Activated T-cell treated with anti-CD3 and anti-CD28 coated beads for 4 hours (primary cell): ENCODE measurements at regions not wholly inside any gene's neighbourhood (a gene's known extent, or its start where the extent isn't known, plus 50 kb on each side); places are given as distances from the start of the nearest gene placed in this dataset.
"Not testable (repeated sequence)": the region's sequence is repeated elsewhere in the genome, so short reads cannot be mapped to it uniquely, and the experiment has no call there.

ENCODE experiments used
- DNase-seq: peaks from one replicate; pipeline ENCODE4 v3.0.0-alpha.2; 2020

DNA sequence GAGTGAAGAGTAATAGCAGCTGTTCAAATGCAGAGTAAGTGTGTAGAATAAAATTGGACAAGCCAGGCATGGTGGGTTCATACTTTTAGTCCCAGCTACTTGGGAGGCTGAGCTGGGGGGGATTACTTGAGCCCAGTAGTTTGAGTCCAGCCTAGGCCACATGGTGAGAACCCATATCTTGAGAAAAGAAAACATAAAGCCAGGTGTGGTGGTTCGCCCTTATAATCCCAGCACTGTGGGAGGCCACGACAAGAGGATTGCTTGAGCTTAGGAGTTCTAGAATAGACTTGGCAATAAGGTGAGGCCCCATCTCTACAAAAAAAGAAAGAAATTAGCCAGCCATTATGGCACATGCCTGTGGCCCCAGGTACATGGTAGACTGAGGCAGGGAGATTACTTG, 1241.1 kb downstream of the UQCRFS1 start:
- DNase-seq: no peak

DNA sequence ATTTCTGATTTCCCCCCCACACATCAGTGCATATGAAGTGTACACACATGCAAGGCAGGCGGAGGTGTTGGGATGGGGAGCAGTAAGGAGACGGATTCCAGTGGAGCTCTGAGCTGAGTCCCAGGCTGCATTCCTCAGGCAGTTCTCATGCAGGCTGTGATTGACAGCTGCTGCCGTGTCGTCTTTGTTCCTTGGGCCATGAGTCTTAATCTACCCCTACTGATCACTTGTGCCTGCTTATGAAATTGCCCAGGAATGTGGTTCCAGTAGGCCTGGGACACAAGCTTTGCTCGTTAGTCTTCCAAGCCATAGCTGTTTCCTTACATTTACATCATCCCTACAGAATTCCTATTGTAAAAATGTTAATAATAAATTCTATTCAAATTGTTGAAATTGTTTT, 1241.9 kb downstream of the UQCRFS1 start:
- no peak for DNase-seq

DNA sequence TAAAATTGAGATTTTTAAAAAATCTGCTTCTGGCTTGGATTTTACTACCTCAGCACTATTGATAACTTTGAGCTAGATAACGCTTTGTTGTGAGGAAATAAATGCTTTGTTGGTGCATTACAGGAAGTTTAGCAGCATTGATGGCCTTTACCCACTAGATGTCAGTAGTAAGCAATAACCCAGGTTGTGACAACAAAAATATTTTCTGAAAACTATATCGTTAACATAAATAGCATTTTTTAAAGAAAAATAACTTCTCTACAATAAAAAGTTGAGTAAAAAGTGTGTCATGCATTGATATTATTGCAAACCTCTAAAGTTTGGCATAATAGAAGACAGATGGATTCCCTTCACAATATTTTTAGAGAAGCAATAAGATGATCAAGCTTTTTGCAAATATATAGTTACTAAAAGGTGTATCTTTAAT, 1246.5 kb downstream of the UQCRFS1 start:
- no peak for DNase-seq

DNA sequence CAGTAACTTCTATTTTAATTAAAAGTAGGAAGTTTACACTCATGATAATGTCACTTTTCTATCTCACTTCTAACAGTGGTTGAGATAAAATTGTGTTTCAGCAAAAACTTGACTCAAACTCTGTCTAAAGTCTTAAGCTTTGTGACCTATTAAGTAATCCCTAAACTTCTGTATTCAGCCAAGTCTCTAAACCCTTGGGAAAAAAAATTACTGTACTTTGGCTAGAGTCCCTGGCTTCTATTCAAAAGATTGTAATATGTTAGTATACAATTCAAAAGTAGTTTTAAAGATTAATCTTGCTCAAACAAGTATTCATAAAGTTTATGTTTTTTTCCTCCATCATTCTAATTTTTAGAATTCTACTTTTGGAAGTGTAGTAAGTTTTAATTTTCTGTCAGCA, 1248.8 kb downstream of the UQCRFS1 start:
- DNase-seq: no peak

DNA sequence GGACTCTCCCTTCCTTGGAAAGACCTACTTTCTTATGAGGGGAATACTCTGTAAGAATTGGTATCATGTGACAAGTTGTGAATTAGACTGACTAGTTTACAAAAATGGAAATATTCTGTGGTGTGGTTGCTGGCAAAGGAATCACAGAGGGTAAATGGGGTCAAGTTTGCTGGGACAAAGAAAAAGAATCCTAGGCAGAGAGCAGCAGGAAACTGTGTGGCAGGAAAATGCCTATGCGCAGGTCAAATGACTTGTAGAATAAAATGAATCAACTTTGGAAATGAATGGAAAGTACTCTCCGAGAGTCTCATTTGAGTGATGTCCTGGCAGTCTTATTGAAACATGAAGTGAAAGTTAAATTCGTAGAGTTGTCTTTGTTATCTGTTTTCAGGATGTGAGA, 1250.7 kb downstream of the UQCRFS1 start:
- no peak for DNase-seq

DNA sequence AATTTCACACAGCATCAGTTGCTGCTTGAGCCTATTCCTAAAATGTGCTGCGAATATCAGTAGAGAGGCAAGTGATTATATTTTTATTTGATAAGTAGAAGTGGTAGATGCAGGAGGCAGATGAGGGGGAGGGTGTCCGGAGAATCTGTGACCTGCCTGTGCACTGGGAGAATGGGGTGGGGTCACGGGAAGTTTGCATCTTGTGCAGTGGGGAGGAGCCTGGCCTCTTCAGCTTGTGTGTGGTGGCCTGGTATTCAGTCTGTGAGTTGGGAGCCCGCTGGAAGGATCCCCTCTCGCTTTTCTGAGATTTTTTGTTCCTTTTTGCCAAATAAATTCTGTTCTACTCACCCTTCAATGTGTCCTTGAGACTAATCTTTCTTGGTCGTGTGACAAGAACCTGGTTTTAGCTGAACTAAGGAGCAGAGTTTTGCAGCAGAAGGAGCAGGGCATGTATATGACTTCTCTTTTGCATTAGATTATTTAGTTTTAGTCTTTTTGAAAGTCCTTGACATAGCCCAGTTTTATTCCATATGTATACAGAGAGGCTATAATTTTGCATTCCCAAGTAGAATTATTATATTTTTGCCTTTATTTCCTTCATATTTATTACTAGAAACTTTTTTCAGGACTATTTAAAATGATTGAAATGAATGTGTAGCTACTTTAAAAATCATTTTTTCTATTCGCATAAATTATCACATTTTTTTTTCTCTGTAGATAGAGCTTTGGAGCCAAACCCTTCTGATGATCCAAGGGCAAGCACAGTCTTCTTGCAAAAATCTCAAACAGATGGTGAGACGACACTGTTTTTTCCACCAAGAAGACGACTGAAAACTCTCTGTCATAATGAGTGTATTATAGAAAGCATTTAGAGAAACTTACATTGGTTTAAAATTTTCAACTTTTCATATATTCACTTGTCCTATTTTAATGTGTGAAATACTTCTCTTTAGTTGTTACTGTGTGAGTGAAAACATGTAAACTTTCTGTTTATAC, 1257.2 kb downstream of the UQCRFS1 start:
- DNase-seq: no peak

DNA sequence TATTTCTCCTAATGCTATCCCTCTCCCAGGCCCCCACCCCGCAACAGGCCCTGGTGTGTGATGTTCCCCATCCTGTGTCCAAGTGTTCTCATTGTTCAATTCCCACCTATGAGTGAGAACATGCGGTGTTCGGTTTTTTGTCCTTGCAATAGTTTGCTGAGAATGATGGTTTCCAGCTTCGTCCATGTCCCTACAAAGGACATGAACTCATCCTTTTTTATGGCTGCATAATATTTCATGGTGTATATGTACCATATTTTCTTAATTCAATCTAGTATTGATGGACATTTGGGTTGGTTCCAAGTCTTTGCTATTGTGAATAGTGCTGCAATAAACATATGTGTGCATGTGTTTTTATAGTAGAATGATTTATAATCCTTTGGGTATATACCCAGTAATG, 1270.3 kb downstream of the UQCRFS1 start:
- DNase-seq: not testable (repeated sequence)

DNA sequence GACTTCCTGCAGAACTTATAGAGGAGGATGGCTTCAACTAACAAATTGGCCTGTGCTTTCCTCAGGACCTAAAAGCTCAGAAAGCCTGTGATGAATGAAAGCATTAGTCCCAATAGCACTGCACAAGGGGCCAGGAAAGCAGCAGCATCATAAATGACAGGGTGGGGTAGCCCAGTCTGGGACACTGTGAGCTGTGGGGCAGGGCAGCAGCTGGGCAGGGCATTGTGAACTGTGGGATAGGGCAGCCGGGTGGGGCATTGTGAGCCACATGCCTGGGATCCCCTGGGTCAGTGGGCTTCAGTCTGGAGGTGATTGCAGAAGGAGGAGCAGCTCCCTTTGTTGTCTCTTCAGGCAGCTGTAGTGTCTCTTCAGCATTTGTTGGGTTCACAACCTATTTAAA, 1276.8 kb downstream of the UQCRFS1 start:
- DNase-seq: no peak

DNA sequence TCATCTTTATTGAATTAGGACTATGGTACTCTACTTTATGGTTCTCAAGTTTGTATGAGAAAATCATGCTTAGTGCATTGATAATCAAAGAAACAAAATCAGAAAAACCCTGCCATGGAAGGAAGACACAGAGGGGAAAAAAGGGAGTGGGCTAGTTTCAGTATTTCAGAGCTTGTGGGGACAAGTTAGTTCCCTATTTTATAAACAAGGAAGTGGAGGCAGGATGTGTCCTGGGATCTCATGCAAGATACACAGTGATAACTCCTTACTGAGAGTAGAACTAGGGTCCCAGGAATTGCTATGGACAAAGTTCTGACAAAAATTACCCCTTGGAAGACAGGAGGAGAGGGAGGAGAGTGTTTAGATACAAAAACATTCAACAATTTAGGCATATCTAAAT, 1277.3 kb downstream of the UQCRFS1 start:
- no peak for DNase-seq

DNA sequence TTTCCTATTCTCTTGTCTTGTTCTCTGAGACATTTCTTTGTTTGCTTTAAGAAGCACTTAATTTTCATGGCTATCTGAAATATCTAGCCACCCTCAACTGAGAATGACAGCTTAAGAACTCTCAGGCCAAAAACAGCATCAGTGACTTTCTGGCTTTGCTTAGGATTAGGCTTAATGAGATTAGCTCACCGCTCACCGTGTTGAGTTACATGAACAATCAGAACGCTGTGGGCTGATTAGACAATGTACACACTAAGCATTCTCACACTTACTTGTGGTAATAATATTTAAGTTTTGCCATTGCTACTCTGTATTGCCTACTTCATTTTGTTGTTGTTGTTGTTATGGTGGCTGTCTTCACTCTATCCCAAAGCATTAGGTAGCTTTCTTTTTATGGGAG, 1283.6 kb downstream of the UQCRFS1 start:
- DNase-seq: no peak

DNA sequence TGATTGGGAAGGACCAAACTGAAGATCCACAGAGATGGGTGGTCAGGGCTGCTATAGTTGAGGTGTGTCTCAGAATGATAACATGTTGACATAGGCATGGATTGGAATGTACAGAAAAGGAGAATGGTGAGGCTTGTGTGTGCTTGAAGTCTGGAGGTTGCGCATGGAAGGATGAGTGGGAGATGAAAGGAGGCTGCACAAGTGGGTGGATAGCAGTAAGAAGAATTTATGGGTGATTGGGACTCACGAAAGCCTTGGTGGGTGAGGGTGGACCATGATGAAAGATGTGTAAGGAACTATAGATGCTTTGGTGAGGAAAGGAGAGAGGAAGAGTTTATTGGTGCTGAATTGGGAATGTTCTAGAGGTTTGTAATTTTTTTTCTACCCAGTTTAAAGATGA, 1287.7 kb downstream of the UQCRFS1 start:
- no peak for DNase-seq

DNA sequence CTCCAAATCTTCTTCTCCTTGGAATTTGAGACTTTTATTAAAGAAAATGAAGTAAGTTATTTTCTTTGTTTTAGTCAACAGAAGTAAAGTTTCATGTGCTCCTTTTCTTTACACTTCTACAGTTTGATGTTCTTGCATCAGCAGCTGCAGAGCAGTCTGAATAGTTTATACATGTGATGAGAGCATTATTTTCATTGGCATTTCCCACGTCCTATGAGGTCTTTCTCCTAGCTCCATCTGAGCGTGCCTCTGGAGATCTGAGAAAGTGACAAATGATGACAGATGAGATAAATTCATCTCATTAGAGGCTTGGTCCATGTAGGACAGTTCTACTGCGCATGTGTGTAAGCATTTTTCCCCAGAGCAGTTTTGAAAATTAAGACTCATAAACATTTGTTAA, 1290.0 kb downstream of the UQCRFS1 start:
- no peak for DNase-seq

DNA sequence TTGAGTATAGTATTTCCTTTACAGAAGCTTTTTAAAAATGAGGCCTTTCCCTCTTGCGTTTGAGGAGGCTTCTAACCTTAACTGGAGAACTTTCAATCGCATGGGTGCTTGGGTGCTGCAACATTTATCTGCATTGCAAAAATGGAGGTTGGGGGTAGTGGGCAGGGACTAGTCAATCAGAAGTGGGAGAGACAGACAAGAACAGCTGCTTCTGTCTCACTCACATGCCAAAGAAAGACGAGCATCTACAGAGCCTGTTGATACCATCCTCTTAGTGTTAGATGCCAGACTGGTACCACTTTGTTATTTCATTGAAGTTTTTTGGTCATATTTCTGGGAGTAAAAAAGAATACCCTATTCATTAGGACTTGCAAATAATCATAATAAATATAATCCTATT, 1292.2 kb downstream of the UQCRFS1 start:
- DNase-seq: no peak

DNA sequence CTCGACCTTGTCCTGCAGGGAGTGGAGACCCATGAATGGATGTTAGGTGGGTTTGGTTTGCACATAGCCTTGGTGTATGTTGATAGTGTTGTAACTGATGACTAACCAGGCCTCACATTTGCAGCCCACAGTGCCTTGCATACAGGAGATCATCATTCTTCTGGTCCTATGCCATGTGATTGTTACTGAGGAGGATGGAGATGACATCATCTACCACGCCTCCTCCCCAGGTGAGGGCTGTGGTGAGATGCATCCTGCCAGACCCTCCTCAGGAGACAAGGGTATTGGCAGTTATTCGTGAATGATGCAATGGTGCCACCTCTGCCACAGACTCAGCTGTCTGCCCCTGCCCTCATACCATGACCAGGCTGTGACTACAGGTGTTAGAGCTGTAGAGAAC, 1294.1 kb downstream of the UQCRFS1 start:
- no peak for DNase-seq

DNA sequence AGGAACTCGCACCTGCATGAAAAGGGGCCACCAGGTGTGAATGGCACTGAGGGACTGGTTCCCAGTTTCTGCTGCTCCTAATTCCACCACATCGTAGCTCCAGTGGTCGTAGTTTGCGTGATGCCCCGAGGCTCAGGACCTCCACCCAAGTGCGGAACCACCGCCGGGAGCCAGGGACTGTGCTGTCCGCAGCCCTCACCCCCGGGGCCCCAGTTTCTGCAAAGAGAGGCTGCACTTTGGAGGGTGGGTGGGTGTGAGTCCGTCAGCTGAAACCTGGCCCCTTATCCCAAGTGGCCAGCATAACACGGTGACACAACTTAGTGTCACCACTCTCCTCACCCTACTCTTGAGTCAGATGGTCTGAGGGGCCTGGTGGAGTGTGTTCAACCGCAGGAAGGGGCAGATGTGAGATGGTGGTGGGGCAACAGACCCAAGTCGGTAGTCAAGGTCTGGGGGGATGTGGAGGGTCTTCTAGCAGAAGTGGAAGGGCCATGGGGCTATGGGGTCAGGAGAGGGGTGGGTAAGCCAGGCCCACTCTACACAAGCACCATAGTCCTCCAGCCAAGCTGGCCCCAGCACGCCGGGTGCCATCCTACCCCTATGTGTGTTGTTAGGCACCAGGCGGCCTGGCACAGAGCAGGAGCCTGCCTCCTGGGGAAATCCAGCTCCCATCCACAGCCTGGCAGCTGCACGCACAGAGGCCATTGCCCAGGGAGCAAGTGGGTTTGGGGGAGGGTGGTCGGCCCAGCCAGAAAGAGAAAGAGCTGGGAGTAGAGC, 1301.6 kb downstream of the UQCRFS1 start:
- no peak for DNase-seq

DNA sequence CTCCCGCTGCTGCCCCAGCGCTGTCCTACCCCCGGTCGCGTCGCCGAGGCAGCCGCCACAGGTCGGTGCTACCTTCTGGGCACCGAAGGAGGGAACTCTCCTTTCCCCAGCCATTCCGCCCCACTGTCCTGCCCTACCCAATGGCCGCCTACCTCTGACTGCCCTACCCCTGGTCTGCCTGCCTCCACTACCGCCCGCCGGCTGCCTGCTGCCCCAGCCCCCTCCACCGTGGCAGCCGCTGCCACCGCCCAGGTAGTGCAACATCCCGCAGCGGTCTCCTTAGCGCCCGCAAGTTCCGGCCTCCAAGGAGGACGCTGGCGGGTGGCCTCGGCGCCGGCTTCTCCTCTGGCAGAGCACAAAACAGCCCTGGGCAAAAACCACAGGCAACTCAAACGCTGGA, 1303.1 kb downstream of the UQCRFS1 start:
- DNase-seq: no peak

DNA sequence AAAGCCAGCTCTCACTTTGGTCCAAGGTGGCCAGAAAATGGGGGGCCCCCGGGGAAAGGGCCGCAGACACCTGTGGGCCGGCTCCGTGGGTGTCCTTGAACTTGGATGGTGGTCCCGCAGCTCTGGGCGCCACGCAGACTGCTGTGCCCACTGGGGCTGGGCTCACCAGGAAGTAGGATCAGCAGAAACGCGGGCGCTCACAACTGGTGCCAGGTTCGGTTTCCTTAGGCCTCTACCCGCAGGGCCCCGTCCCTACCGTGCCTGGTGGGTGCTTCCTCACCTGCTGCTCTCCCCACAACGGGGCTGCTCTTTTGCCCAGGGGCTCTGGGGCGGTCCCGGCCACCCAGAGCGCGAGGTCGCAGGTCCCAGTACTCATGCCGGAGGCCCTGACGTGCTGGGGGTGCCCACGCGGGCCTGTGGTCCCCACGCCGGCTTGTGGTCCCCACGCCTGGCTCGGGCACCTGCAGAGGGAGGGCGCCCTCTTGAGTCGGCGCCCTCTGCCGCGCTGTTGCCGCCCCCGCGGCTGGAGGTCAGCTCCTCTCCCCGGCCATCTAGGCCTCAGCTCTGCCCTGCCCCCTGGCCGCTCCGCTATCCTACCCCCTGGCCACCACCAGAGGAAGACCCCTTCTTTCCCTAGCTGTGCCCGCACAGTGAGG, 1303.6 kb downstream of the UQCRFS1 start:
- no peak for DNase-seq

DNA sequence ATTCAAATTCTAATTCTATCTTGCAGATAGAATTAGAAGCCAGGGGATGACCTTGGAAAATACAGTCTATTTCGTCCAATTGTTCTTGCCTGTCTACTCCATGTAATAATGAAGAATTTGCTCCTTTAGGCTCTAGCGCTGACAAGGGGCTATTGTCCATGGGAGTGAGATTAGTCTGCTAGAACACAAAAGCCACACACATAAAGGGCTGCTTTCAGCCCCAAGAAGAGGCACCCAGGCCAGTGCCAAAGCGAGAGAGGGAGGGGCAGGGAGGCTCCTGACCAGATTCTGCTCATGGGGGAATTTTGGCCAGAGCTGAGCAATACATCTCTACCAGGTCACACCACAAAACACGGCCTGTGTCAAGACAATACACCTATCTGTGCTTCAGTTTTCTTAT, 1306.9 kb downstream of the UQCRFS1 start:
- DNase-seq: no peak

DNA sequence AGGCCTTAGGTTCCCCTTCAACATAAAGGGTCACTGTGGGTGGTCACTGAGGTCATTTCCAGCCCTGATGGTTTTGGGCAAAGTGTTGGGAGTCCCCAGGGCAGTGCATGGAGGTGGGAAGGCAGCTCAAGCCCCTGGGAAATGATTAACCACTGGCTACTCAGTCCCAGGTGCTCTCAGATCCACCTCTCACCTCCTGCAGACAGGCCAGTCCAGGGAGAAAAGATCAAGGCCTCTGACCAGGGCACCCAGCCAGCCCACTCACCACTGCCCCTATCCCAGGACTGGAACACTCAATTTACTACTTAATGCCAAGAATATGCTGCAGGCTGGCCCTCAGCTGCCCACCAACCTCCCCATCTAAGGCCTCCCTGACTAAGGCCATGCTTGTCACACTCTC, 1307.9 kb downstream of the UQCRFS1 start:
- DNase-seq: no peak

DNA sequence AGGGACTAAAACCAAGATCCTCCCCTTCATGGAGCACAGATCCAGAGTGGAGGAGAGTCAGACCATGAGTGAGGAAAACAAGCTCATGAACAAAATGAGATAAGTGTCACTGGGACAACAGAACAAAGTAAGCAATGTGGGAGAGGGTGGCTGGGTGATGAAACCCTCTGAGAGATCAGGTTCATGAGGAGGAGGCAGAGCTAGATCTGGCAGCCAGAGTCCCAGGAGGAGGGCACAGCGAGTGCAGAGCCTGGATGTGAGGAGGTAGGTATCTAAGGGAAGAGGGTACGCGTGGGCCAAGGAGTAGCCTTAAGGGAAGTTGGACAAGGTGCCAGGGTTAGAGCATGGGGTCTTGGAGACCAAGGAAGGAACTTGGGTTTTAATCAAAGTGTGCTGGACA, 1311.9 kb downstream of the UQCRFS1 start:
- DNase-seq: no peak

DNA sequence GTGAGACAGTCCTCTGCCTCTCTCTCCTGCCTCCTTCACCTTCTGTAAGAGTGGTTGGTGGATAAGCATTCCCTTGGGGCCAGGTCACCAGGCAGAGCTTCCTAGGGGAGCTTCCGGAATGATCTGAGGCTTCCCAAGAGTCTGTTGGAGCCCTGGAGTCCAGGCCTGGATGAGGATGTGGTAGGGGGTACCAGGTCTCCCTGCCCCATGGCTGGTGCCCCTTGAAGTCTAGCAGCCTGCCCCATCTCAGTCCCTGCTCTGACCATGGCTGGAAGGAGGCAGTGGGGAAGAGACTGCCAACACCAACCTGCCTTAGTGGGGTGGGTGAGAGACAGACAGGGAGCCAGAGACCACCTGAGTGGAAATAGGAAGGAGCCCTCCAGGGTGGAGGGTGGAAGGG, 1316.9 kb downstream of the UQCRFS1 start:
- no peak for DNase-seq

DNA sequence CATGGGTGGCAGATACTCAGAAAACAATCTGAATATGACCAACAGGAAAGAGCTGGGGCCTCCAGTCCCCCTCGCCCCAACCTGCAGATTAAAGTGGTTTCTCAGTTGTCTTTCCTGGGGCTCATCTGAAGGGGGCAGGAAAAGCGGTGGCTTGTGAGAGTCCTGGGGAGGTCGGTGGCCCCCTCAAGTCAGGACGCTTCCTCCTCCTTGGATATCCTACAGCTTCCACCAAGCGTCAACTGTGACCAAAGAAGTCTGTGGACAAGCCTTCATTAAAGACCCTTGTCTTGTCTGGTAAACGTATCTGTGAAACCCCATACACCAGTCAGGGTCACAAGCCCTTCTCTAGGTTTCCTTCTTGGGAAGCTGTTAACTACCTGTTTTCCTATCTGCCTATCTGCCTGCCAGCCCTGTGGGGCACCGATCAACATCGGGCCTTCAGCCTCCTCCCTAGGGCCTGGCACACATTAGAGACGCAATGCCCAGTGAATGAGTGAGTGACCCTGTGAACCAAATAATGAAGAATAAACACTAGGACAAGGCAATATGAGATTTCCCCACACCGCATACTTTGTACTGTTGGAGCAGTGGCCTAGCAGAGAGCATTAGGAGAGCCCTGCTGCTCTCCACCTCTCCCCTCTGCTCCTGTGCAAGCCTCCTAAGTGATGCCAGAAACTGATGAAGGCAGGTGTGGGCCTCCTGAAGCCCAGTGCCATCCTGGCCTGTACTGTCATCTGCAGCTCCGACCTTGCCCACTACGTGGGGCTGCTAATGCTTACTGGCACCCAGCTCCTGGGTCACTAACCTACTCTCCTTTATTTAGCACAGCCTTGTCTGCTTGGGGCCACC, 1317.8 kb downstream of the UQCRFS1 start:
- no peak for DNase-seq

DNA sequence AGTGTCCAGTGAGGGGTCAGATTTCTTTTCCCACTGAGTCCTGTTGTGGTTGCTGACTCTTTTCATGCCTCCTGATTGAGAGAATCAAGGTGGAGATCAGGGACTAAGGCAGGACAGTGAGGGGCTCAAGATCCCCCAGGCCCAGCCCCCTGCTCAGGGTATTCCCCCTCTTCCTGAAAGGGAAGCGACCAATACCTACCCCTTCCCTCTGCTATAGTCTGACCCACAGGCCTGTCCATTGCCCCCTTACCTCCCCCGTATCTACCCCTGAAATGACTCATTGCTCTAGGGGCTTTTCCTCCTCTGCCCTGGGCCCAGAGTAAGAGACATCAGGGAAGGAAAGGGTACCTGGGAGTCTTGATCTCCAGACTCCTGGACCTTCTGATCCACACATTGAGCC, 1320.5 kb downstream of the UQCRFS1 start:
- no peak for DNase-seq
